Kidney epithelial cell (primary cell): ENCODE measurements at regions not wholly inside any gene's neighbourhood (a gene's known extent, or its start where the extent isn't known, plus 50 kb on each side); places are given as distances from the start of the nearest gene placed in this dataset.

Experiments
- DNase-seq: peaks from one replicate; pipeline ENCODE4 v3.0.0-alpha.2; 2010; ENCODE audit warnings: low read depth
- H3K27me3 ChIP-seq: 2 replicates; pipeline ENCODE4 v1.6.0; 2011; ENCODE audit warnings: low read length; ENCODE audit not compliant: control insufficient read depth, insufficient read depth
- H3K36me3 ChIP-seq: 2 replicates; pipeline ENCODE4 v1.5.1; 2011; ENCODE audit warnings: low read length; ENCODE audit not compliant: control insufficient read depth, insufficient read depth
- H3K4me3 ChIP-seq: 2 replicates; pipeline ENCODE4 v1.5.1; 2011; ENCODE audit warnings: low read depth, mild to moderate bottlenecking, control low read depth, low read length
- TF ChIP-seq, protein P1 (sequence below): IDR thresholded peaks from 2 replicates; pipeline ENCODE4 v1.5.1; 2011; ENCODE audit warnings: mild to moderate bottlenecking, moderate library complexity, low read length, control low read depth, inconsistent platforms; ENCODE audit not compliant: insufficient read depth, poor library complexity, severe bottlenecking

- Histone ChIP-seq H3K4me3 (no peak overlapping the region), H3K36me3 (no peaks in the 10 kb centered on the region), H3K27me3 (no peaks in the 10 kb centered on the region)
- TF ChIP-seq, protein P1, sequence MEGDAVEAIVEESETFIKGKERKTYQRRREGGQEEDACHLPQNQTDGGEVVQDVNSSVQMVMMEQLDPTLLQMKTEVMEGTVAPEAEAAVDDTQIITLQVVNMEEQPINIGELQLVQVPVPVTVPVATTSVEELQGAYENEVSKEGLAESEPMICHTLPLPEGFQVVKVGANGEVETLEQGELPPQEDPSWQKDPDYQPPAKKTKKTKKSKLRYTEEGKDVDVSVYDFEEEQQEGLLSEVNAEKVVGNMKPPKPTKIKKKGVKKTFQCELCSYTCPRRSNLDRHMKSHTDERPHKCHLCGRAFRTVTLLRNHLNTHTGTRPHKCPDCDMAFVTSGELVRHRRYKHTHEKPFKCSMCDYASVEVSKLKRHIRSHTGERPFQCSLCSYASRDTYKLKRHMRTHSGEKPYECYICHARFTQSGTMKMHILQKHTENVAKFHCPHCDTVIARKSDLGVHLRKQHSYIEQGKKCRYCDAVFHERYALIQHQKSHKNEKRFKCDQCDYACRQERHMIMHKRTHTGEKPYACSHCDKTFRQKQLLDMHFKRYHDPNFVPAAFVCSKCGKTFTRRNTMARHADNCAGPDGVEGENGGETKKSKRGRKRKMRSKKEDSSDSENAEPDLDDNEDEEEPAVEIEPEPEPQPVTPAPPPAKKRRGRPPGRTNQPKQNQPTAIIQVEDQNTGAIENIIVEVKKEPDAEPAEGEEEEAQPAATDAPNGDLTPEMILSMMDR = no peak
- DNase-seq = no peak
These were observed 50.4 kb downstream of the FHIP1A start for GRCh38 chr4:151459375-151459774.

GRCh38 chr4:151460434-151460833 lies 51.5 kb downstream of the FHIP1A start:
- TF ChIP-seq, protein P1 = no peak
- Histone ChIP-seq H3K36me3 (no peaks in the 10 kb centered on the region), H3K27me3 (no peaks in the 10 kb centered on the region), H3K4me3 (no peak overlapping the region)
- no peak for DNase-seq

DNA sequence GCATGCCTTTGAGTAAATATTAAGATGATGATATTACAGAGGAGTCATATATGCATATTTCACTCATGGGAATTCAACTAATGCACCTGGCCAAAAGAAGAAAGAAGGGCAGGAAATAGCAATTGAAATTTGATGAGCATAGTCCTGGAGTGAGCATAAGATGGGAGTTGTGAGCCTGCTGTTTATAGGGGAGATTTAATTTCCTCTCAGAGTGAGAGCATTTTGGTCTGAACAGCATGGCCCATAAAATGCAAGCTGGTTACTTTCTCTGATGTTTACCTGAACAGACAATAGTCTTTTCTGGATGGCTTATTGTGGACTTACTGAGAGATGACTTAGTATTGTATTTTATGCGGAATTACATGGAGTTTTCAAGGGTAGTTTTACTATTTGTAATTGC lies 53.6 kb downstream of the FHIP1A start:
- no peaks in the 10 kb centered on the region for H3K27me3 ChIP-seq
- TF ChIP-seq, protein P1 = no peak

GRCh38 chr4:151468715-151469696 lies 60.0 kb downstream of the FHIP1A start:
- Histone ChIP-seq H3K36me3 (no peaks in the 10 kb centered on the region), H3K27me3 (no peaks in the 10 kb centered on the region), H3K4me3 (no peak overlapping the region)
- no peak for DNase-seq
- TF ChIP-seq, protein P1 = no peak

More for the DNA sequence above, 53.6 kb downstream of the FHIP1A start:
- DNase-seq = no peak
- Histone ChIP-seq H3K36me3 (no peaks in the 10 kb centered on the region), H3K4me3 (no peak overlapping the region)

GRCh38 chr4:151469970-151470369 lies 61.0 kb downstream of the FHIP1A start:
- Histone ChIP-seq H3K27me3 (no peaks in the 10 kb centered on the region), H3K4me3 (no peak overlapping the region), H3K36me3 (no peaks in the 10 kb centered on the region)
- DNase-seq = no peak
- TF ChIP-seq, protein P1 = no peak
